DND-41 (cell line): ENCODE measurements at regions not wholly inside any gene's neighbourhood (a gene's known extent, or its start where the extent isn't known, plus 50 kb on each side); places are given as distances from the start of the nearest gene placed in this dataset.

Experiments
- CTCF ChIP-seq: IDR thresholded peaks from 2 replicates; pipeline ENCODE4 v1.5.1; 2012; ENCODE audit warnings: borderline replicate concordance, low read length, moderate library complexity, mild to moderate bottlenecking; ENCODE audit not compliant: poor library complexity, severe bottlenecking; ENCODE audit errors: extremely low read depth
- EZH2 ChIP-seq: IDR thresholded peaks from 3 replicates; pipeline ENCODE4 v1.6.1; 2012; ENCODE audit warnings: borderline replicate concordance, low read depth, mild to moderate bottlenecking, moderate library complexity, low read length, inconsistent platforms; ENCODE audit not compliant: severe bottlenecking

- TF ChIP-seq CTCF (no peak), EZH2 (no peak)
Measured at GRCh38 chr14:99080306-99080705, 191.7 kb downstream of the BCL11B start.
